Common myeloid progenitor, CD34-positive (primary cell): ENCODE measurements at regions not wholly inside any gene's neighbourhood (a gene's known extent, or its start where the extent isn't known, plus 50 kb on each side); places are given as distances from the start of the nearest gene placed in this dataset.

ENCODE experiments used
- CTCF ChIA-PET: fragments of 350-600 bp; sonication (Branson Sonifier 250); formaldehyde crosslinking; loops from one replicate; lab custom pipeline; 2021; ENCODE audit warnings: antibody characterized with exemption; lab: Charles Lee
- POLR2A ChIA-PET: fragments of 350-600 bp; sonication (Branson Sonifier 250); formaldehyde crosslinking; loops from one replicate; lab custom pipeline; 2021; ENCODE audit warnings: antibody characterized with exemption; lab: Charles Lee
- DNase-seq, 3 donors: peaks; one replicate each; pipeline versions ENCODE4 v3.0.0 to v3.0.0-alpha.2; 2013
- H3K27ac ChIP-seq, 2 experiments: 1 replicate in 1 of 2; 2 replicates in 1 of 2; pipeline ENCODE4 v1.7.0; 2013; ENCODE audit warnings: inconsistent platforms in 2 of 2, low read length in 2 of 2, mild to moderate bottlenecking in 2 of 2, low read depth in 1 of 2, moderate library complexity in 1 of 2; ENCODE audit not compliant: severe bottlenecking in 2 of 2, insufficient read depth in 1 of 2, poor library complexity in 1 of 2
- H3K27me3 ChIP-seq, 5 experiments: replicated peaks in 2 of 5; 1 replicate in 3 of 5; 2 replicates in 2 of 5; pipeline versions ENCODE4 v1.6.1 to v1.7.0; 2013; ENCODE audit warnings: low read length in 4 of 5, mild to moderate bottlenecking in 2 of 5, moderate library complexity in 2 of 5, inconsistent platforms in 1 of 5; ENCODE audit not compliant: insufficient read depth in 5 of 5, control insufficient read depth in 4 of 5
- H3K36me3 ChIP-seq, 4 experiments: 1 replicate in 2 of 4; 2 replicates in 2 of 4; pipeline versions ENCODE4 v1.6.1 to v1.7.0; 2013; ENCODE audit warnings: low read length in 3 of 4, control low read depth in 1 of 4, mild to moderate bottlenecking in 1 of 4; ENCODE audit not compliant: control insufficient read depth in 4 of 4, insufficient read depth in 4 of 4
- H3K4me1 ChIP-seq, 4 experiments: 1 replicate in 3 of 4; 2 replicates in 1 of 4; pipeline versions ENCODE4 v1.6.1 to v1.7.1; 2013; ENCODE audit warnings: low read length in 3 of 4, mild to moderate bottlenecking in 3 of 4, control low read depth in 1 of 4, inconsistent platforms in 1 of 4, moderate library complexity in 1 of 4; ENCODE audit not compliant: control insufficient read depth in 4 of 4, insufficient read depth in 4 of 4; ENCODE audit errors: control extremely low read depth in 1 of 4
- H3K4me3 ChIP-seq, 7 experiments: 1 replicate in 4 of 7; 2 replicates in 3 of 7; pipeline versions ENCODE4 v1.5.1 to v1.7.0; 2013; ENCODE audit warnings: mild to moderate bottlenecking in 7 of 7, low read length in 6 of 7, moderate library complexity in 6 of 7, inconsistent platforms in 2 of 7, low read depth in 2 of 7, control low read depth in 1 of 7; ENCODE audit not compliant: insufficient read depth in 4 of 7, control insufficient read depth in 1 of 7; ENCODE audit errors: extremely low read depth in 1 of 7
- H3K9me3 ChIP-seq, 5 experiments: 1 replicate in 4 of 5; 2 replicates in 1 of 5; pipeline versions ENCODE4 v1.6.1 to v1.7.1; 2013; ENCODE audit warnings: low read length in 4 of 5, mild to moderate bottlenecking in 2 of 5, inconsistent platforms in 1 of 5, low read depth in 1 of 5, moderate library complexity in 1 of 5; ENCODE audit not compliant: control insufficient read depth in 4 of 5, insufficient read depth in 2 of 5; ENCODE audit errors: control extremely low read depth in 1 of 5
- WGBS: methylation state at CpG from one replicate; pipeline ENCODE4 v1.1.5; 2013; ENCODE audit not compliant: insufficient coverage; 5-methylcytosine and 5-hydroxymethylcytosine counted together

DNA sequence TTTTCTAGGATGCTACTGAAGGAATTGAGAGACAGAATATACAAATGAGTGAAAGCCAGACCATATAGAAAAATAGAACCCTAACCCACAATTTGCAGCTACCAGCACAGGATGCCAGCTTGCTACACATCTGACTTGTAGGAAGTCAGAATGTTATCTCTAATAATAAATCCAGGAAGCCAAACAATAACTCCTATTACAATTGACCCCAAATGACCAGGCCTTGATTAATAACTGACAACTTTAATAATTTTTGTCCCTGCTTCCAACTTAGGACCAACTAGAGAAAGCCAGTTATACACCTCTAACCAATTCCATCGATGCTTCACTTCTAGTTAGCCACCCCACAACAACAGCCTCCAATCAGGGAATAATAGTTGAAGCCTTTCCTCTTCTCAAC, 193.4 kb downstream of the CASP12 start:
- ChIA-PET CTCF (no interaction called here), POLR2A (no interaction called here)
- no peak for DNase-seq
- H3K36me3 ChIP-seq = no peaks in the 10 kb centered on the region
- peak overlapping the region in 1 of 2 experiments; percentile 60 for H3K27ac ChIP-seq
- peak overlapping the region in 1 of 7 experiments; percentile 55 for H3K4me3 ChIP-seq
- WGBS = 80% methylated on average over 1 of the region's 1 CpG
- no peaks in the 10 kb centered on the region for H3K9me3 ChIP-seq
- H3K27me3 ChIP-seq = no peaks in the 10 kb centered on the region
- H3K4me1 ChIP-seq = peaks cover 14 to 40% (median 31%) of the 10 kb centered on the region in 4 experiments

DNA sequence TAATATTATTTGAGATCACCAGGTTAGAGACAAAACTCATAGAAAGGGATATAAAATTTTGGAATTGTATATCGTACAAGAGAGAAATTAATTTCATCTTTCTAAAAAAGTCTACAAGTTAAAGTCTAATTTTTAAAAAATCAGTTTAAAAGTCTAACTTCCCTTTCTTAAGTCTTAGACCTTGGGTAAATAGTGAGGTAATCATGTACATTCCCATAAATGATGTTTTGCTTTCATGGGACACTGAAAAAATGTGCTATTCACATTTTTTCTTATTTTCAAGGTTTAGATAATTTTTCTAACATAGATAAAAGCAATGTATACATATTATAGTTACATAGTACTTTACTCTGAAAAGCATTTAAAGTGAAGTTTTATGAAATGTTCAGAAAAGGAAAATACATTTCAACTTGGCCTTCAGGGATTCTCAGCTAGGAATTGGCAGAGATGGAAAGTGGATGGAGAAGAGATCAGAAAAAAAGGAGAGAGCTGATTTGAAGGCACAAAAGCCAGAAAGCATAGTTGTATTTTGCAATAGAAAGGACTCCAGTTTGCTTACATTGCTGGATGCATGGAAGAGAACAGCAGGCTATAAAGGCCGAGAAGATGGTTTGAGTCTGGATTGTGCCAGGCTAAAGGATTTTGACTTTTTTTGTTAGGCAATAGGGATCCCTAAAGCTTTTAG, 194.0 kb downstream of the CASP12 start:
- peaks cover 14 to 40% (median 31%) of the 10 kb centered on the region in 4 experiments for H3K4me1 ChIP-seq
- DNase-seq = no peak
- H3K27me3 ChIP-seq = no peaks in the 10 kb centered on the region
- 91% methylated on average over 1 of the region's 2 CpGs for WGBS
- no peaks in the 10 kb centered on the region for H3K9me3 ChIP-seq
- POLR2A ChIA-PET = no interaction called here
- H3K36me3 ChIP-seq = no peaks in the 10 kb centered on the region
- no peak overlapping the region for H3K27ac ChIP-seq
- no peak overlapping the region for H3K4me3 ChIP-seq
- CTCF ChIA-PET = no interaction called here

DNA sequence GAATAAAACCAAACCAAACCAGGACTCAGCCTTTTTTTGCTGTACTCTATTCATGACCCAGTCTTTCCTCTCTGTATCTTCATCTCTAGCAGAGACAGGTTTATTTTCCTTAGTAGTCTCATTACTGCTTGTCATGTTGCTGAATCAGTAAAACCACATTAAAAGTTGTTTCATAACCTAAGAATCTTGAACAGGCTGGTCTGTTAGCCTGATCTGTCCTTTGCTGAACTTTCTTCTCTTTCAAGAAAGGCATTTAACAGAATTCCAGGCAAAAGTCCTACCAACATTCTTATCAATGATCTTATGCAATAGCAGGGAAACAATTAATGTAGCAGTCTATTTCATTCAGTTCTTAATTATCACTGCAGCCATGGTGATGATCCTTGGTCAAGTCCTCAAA, 197.7 kb downstream of the CASP12 start:
- Histone ChIP-seq H3K27ac (no peak overlapping the region), H3K36me3 (no peaks in the 10 kb centered on the region), H3K27me3 (no peaks in the 10 kb centered on the region), H3K4me3 (no peak overlapping the region), H3K4me1 (peaks cover 12 to 25% (median 19%) of the 10 kb centered on the region in 4 experiments), H3K9me3 (no peaks in the 10 kb centered on the region)
- POLR2A ChIA-PET = no interaction called here
- peak in 2 of 3 donors; percentile 31 to 45 for DNase-seq
- CTCF ChIA-PET = interaction anchor here (1.6 kb wide), 1 partner anchor 8 kb away, joined by 3 read pairs; no protein-coding TSS in a partner anchor

DNA sequence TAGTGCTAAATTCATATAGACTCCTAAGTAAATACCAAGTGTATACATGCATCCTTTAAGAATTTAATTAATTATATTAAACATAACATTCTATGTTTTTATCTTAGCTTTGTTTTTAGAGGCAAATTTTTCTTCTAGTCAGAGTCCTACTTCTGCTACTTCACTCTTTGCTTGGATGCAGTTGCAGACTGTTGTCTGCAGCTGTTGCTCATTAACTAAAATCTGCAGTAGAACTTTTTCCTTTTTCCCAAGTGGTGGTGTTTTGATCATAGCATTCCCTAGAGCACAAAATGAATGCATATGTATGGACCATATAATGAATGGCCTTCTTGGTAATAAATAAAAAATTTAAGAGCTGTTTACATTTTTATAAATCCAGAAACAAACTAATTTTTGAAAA, 198.3 kb downstream of the CASP12 start:
- peaks cover 8 to 25% (median 17%) of the 10 kb centered on the region in 4 experiments for H3K4me1 ChIP-seq
- no peaks in the 10 kb centered on the region for H3K9me3 ChIP-seq
- CTCF ChIA-PET = interaction anchor here (1.2 to 1.6 kb wide), 2 partner anchors 9 to 243 kb away, joined by 3 read pairs; no protein-coding TSS in a partner anchor
- no peak for DNase-seq
- no peaks in the 10 kb centered on the region for H3K27me3 ChIP-seq
- H3K4me3 ChIP-seq = no peak overlapping the region
- POLR2A ChIA-PET = no interaction called here
- H3K36me3 ChIP-seq = no peaks in the 10 kb centered on the region
- no peak overlapping the region for H3K27ac ChIP-seq

DNA sequence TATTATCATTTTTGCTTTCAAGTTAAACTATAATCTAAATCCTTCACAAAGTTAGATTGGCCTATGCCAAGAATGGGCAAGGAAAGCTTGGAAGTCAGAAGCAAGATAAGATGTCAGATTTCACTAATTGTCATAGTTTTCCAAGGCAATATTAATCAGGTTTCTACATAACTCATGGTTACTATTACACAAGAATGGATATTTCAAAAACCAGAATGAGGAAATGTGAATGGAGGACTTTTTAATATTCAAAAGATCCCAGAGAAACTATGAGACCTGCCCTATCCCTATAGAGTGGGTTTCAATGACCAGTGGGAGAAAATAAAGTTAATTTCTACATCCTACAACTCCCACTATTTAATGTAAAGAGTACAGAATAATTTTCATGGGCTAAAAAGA, 203.2 kb downstream of the CASP12 start:
- POLR2A ChIA-PET = interaction anchor here (0.6 kb wide), 1 partner anchor 489 kb away, joined by 4 read pairs; no protein-coding TSS in a partner anchor
- no peak overlapping the region for H3K27ac ChIP-seq
- H3K27me3 ChIP-seq = no peaks in the 10 kb centered on the region
- CTCF ChIA-PET = interaction anchor here (1.3 kb wide), 1 partner anchor 12 kb away, joined by 3 read pairs; no protein-coding TSS in a partner anchor
- no peak for DNase-seq
- no peaks in the 10 kb centered on the region for H3K36me3 ChIP-seq
- H3K4me3 ChIP-seq = no peak overlapping the region
- H3K4me1 ChIP-seq = peaks cover 0 to 16% (median 12%) of the 10 kb centered on the region in 4 experiments
- H3K9me3 ChIP-seq = no peaks in the 10 kb centered on the region

DNA sequence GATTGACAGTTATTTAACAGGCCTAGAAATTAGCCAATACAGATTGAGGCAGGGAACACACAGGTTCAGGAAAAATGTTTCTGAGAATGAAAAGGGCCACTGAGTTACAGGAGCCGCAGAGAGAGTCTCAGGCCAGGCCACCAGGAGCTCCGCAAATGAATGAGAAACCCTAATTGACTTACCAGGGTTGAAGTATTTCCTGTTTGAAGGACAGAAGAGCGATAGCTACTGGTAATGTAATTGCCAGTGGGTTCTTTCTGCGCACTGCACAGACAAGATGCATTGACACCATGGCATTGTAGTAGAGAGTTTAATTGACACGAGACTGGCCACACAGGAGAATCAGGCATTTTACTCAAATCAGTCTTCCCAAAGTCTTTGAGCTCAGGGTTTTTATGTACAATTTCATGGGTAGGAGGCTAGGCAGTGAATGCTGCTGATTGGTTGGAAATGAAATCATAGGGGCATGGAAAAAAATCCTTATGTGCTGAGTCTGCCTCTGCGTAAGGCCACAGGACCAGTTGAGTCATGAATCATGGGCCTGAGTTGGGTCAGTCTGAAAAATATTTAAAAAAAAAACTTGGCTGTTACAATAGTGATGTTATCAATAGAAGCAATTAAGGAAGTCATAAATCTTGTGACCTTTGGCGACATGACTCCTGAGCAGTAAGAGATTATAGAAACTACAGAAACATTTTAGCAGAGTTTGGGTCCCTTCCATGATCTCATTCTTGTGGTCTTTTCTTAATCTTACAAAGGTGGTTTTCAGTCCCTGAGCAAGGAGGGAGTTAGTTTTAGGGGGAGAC, 203.8 kb downstream of the CASP12 start:
- no peaks in the 10 kb centered on the region for H3K9me3 ChIP-seq
- H3K27me3 ChIP-seq = no peaks in the 10 kb centered on the region
- H3K4me1 ChIP-seq = peaks cover 0 to 18% (median 12%) of the 10 kb centered on the region in 4 experiments
- CTCF ChIA-PET = no interaction called here
- peak; percentile 19 to 74 (median 67) for DNase-seq
- no peak overlapping the region for H3K27ac ChIP-seq
- no peak overlapping the region for H3K4me3 ChIP-seq
- POLR2A ChIA-PET = interaction anchor here (0.6 kb wide), 1 partner anchor 489 kb away, joined by 4 read pairs; no protein-coding TSS in a partner anchor
- no peaks in the 10 kb centered on the region for H3K36me3 ChIP-seq
- 85% methylated on average over 7 of the region's 7 CpGs for WGBS

DNA sequence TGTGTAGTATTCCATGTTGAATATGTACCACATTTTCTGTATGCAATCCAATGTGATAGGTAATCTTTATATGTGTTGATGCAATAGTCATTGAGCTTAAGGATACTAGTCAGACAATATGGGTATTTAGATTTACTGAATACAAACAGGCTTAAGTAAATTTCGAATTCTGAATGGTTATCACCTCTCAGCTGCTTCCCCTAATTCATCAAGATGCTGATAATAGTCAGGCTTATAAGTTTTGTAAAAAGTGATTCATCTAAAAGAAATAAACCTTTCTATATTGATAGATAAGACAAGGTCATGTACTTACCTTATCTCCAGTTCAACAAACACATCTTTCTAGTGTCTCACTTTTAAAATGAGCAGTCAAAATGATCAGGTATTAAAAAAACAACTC, 205.5 kb downstream of the CASP12 start:
- Histone ChIP-seq H3K36me3 (no peaks in the 10 kb centered on the region), H3K27ac (no peak overlapping the region), H3K27me3 (no peaks in the 10 kb centered on the region), H3K9me3 (no peaks in the 10 kb centered on the region), H3K4me1 (peaks cover 4 to 27% (median 19%) of the 10 kb centered on the region in 4 experiments), H3K4me3 (no peak overlapping the region)
- POLR2A ChIA-PET = no interaction called here
- DNase-seq = no peak
- WGBS = no CpG with 5 or more reads among the region's 1 CpG
- CTCF ChIA-PET = no interaction called here
